HTR-8/SVneo (cell line): ENCODE measurements at regions not wholly inside any gene's neighbourhood (a gene's known extent, or its start where the extent isn't known, plus 50 kb on each side); places are given as distances from the start of the nearest gene placed in this dataset.
A peak's percentile ranks its signal among the peaks of the same experiment; 100 is the strongest.

Experiments used
- DNase-seq: peaks from one replicate; pipeline ENCODE4 v3.0.0; 2011; ENCODE audit warnings: low spot score, mixed read lengths; ENCODE audit not compliant: insufficient read length
- FAIRE-seq: peaks from 2 replicates; lab custom pipeline; 2011; peaks lifted over from hg19 to GRCh38; lab: Jason Lieb, UNC

GRCh38 chr21:15227919-15228318 is 163.1 kb upstream of the NRIP1 start:
- no peak for DNase-seq
- no peak for FAIRE-seq

- DNase-seq (no peak), FAIRE-seq (no peak)
Measured at GRCh38 chr21:15229390-15229789, 164.6 kb upstream of the NRIP1 start.

GRCh38 chr21:15233611-15234010 is 168.8 kb upstream of the NRIP1 start:
- FAIRE-seq (no peak), DNase-seq (no peak)

GRCh38 chr21:15236111-15236510 is 171.3 kb upstream of the NRIP1 start:
- DNase-seq (no peak), FAIRE-seq (no peak)

- no peak for FAIRE-seq
- DNase-seq = no peak
Measured at GRCh38 chr21:15240848-15241247, 176.0 kb upstream of the NRIP1 start.

GRCh38 chr21:15241997-15242736 is 177.4 kb upstream of the NRIP1 start:
- FAIRE-seq = no peak
- no peak for DNase-seq

- no peak for DNase-seq
- no peak for FAIRE-seq
Measured at GRCh38 chr21:15242906-15243305, 178.1 kb upstream of the NRIP1 start.

GRCh38 chr21:15243406-15243805 is 178.6 kb upstream of the NRIP1 start:
- FAIRE-seq = no peak
- DNase-seq = no peak

- DNase-seq (no peak), FAIRE-seq (no peak)
Measured at GRCh38 chr21:15247613-15248012, 182.8 kb upstream of the NRIP1 start.

GRCh38 chr21:15249285-15249993 is 184.6 kb upstream of the NRIP1 start:
- FAIRE-seq (no peak), DNase-seq (no peak)

- FAIRE-seq (no peak), DNase-seq (peak; percentile 2)
Measured at GRCh38 chr21:15250384-15250783, 185.6 kb upstream of the NRIP1 start.

- DNase-seq = no peak
- no peak for FAIRE-seq
Measured at GRCh38 chr21:15252431-15252830, 187.6 kb upstream of the NRIP1 start.

GRCh38 chr21:15254111-15254510 is 189.3 kb upstream of the NRIP1 start:
- FAIRE-seq = no peak

GRCh38 chr21:15255261-15255660 is 190.5 kb upstream of the NRIP1 start:
- DNase-seq = no peak
- FAIRE-seq = no peak

More at GRCh38 chr21:15254111-15254510, 189.3 kb upstream of the NRIP1 start:
- no peak for DNase-seq

- DNase-seq (no peak), FAIRE-seq (no peak)
Measured at GRCh38 chr21:15255763-15256162, 191.0 kb upstream of the NRIP1 start.

GRCh38 chr21:15256996-15257395 is 192.2 kb upstream of the NRIP1 start:
- FAIRE-seq (no peak), DNase-seq (no peak)

- no peak for DNase-seq
Measured at GRCh38 chr21:15257646-15258045, 192.8 kb upstream of the NRIP1 start.

GRCh38 chr21:15259824-15260223 is 195.0 kb upstream of the NRIP1 start:
- no peak for DNase-seq
- no peak for FAIRE-seq

More at GRCh38 chr21:15257646-15258045, 192.8 kb upstream of the NRIP1 start:
- no peak for FAIRE-seq

- FAIRE-seq (no peak), DNase-seq (no peak)
Measured at GRCh38 chr21:15260604-15261003, 195.8 kb upstream of the NRIP1 start.

- DNase-seq = no peak
- no peak for FAIRE-seq
Measured at GRCh38 chr21:15264084-15264665, 199.4 kb upstream of the NRIP1 start.

GRCh38 chr21:15272171-15272570 is 207.4 kb upstream of the NRIP1 start:
- DNase-seq (no peak), FAIRE-seq (no peak)
